ENCODE measurements at regions not wholly inside any gene's neighbourhood (a gene's known extent, or its start where the extent isn't known, plus 50 kb on each side); places are given as distances from the start of the nearest gene placed in this dataset.
"Not testable (repeated sequence)": the region's sequence is repeated elsewhere in the genome, so short reads cannot be mapped to it uniquely, and the experiment has no call there.

GRCh38 chr4:49137961-49138360, 151.9 kb downstream of the CWH43 start:
- DNase-seq; H3K4me1 ChIP-seq (replicated peaks in 1 of 2); H3K27me3 ChIP-seq; H3K4me3 ChIP-seq; H3K27ac ChIP-seq; H3K9me3 ChIP-seq (replicated peaks in 1 of 3); H3K36me3 ChIP-seq (replicated peaks in 1 of 2); intact Hi-C loops (cut with DNase I): not testable (repeated sequence)
- 8 to 48% (median 41%) methylated on average over 4 to 6 of the region's 6 CpGs for WGBS, 4 donors

GRCh38 chr4:49138818-49139217, 152.7 kb downstream of the CWH43 start:
- H3K9me3 ChIP-seq (replicated peaks in 1 of 3); H3K27ac ChIP-seq; H3K4me3 ChIP-seq; H3K4me1 ChIP-seq (replicated peaks in 1 of 2); DNase-seq; H3K27me3 ChIP-seq; H3K36me3 ChIP-seq (replicated peaks in 1 of 2); intact Hi-C loops (cut with DNase I): not testable (repeated sequence)
- 60 to 96% (median 81%) methylated on average over 1 to 5 of the region's 10 CpGs; no CpG with 5 or more reads in 1 of the 4 donors for WGBS, 4 donors

DNA sequence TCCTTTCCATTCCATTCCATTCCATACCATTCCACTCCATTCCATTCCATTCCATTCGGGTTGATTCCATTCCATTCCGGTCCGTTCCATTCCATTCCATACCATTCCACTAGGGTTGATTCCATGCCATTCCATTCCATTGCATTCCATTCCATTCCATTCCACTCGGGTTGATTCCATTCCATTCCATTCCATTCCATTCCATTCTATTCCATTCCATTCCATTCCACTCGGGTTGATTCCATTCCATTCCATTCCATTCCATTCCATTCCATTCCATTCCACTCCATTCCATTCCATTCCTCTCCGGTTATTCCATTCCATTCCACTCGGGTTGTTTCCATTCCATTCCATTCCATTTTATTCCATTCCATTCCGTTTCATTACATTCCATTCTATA, 153.4 kb downstream of the CWH43 start:
- H3K36me3 ChIP-seq (replicated peaks in 1 of 2); H3K4me3 ChIP-seq; DNase-seq; H3K27me3 ChIP-seq; intact Hi-C loops (cut with DNase I); H3K9me3 ChIP-seq (replicated peaks in 1 of 3); H3K27ac ChIP-seq; H3K4me1 ChIP-seq (replicated peaks in 1 of 2): not testable (repeated sequence)
- 69 to 84% (median 78%) methylated on average over 6 to 8 of the region's 8 CpGs for WGBS, 4 donors

DNA sequence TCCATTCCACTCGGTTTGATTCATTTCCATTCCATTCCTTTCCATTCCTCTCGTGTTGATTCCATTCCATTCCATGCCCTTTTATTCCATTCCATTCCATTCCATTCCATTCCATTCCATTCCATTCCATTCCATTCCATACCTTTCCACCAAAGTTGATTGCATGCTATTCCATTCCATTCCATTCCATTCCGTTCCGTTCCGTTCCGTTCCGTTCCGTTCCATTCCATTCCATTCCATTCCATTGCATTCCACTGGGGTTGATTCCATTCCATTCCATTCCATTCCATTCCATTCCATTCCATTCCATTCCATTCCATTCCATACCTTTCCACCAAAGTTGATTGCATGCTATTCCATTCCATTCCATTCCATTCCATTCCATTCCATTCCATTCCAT, 154.3 kb downstream of the CWH43 start:
- H3K4me3 ChIP-seq; H3K27me3 ChIP-seq; intact Hi-C loops (cut with DNase I); H3K27ac ChIP-seq; H3K36me3 ChIP-seq (replicated peaks in 1 of 2); H3K4me1 ChIP-seq (replicated peaks in 1 of 2); H3K9me3 ChIP-seq (replicated peaks in 1 of 3): not testable (repeated sequence)
- 20 to 56% (median 42%) methylated on average over 1 to 8 of the region's 8 CpGs for WGBS, 4 donors
- peak; percentile 16 to 72 (median 29) for DNase-seq

- intact Hi-C loops (cut with DNase I); H3K4me3 ChIP-seq; H3K27me3 ChIP-seq; H3K4me1 ChIP-seq (replicated peaks in 1 of 2); H3K36me3 ChIP-seq (replicated peaks in 1 of 2); H3K27ac ChIP-seq; DNase-seq; H3K9me3 ChIP-seq (replicated peaks in 1 of 3): not testable (repeated sequence)
- 62 to 82% (median 71%) methylated on average over 2 to 6 of the region's 8 CpGs for WGBS, 4 donors
Measured at GRCh38 chr4:49141955-49142354, 155.9 kb downstream of the CWH43 start.

GRCh38 chr4:49147143-49147542, 161.1 kb downstream of the CWH43 start:
- 55 to 74% (median 65%) methylated on average over 7 of the region's 7 CpGs for WGBS, 4 donors
- H3K27me3 ChIP-seq; H3K4me1 ChIP-seq (replicated peaks in 1 of 2); H3K27ac ChIP-seq; intact Hi-C loops (cut with DNase I); DNase-seq; H3K4me3 ChIP-seq; H3K36me3 ChIP-seq (replicated peaks in 1 of 2); H3K9me3 ChIP-seq (replicated peaks in 1 of 3): not testable (repeated sequence)

- H3K36me3 ChIP-seq (replicated peaks in 1 of 2); DNase-seq; intact Hi-C loops (cut with DNase I); H3K4me3 ChIP-seq; H3K4me1 ChIP-seq (replicated peaks in 1 of 2); H3K9me3 ChIP-seq (replicated peaks in 1 of 3); H3K27me3 ChIP-seq; H3K27ac ChIP-seq: not testable (repeated sequence)
- WGBS, 4 donors = 46 to 56% (median 52%) methylated on average over 6 of the region's 6 CpGs
Measured at GRCh38 chr4:49147596-49147995, 161.5 kb downstream of the CWH43 start.

DNA sequence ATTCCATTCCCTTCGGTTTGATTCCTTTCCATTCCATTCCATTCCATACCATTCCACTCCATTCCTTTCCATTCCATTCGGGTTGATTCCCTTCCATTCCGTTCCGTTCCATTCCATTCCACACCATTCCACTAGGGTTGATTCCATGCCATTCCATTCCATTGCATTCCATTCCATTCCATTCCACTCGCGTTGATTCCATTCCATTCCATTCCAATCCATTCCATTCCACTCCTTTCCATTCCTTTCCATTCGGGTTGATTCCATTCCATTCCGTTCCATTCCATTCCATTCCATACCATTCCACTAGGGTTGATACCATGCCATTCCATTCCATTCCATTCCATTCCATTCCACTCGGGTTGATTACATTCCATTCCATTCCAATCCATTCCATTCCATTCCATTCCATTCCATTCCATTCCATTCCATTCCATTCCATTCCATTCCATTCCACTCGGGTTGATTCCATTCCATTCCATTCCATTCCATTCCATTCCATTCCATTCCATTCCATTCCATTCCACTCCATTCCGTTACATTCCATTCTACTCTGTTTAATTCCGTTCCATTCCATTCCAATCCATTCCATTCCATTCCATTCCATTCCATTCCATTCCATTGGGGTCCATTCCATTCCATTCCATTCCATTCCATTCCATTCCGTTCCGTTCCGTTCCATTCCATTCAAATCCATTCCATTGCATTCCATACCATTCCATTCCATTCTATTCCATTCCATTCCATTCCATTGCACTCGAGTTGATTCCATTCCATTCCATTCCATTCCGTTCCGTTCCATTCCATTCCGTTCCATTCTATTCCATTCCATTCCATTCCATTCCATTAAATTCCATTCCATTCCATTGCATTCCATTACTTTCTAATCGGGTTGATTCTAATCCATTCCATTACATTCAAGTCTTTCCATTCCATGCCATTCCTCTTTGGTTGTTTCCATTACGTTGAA, 163.2 kb downstream of the CWH43 start:
- H3K9me3 ChIP-seq (replicated peaks in 1 of 3); H3K27ac ChIP-seq; H3K4me1 ChIP-seq (replicated peaks in 1 of 2); H3K27me3 ChIP-seq; H3K4me3 ChIP-seq; intact Hi-C loops (cut with DNase I); H3K36me3 ChIP-seq (replicated peaks in 1 of 2): not testable (repeated sequence)
- DNase-seq = peak in 2 of 7 donors; percentile 7 to 19
- 51 to 64% (median 62%) methylated on average over 21 of the region's 21 CpGs for WGBS, 4 donors

DNA sequence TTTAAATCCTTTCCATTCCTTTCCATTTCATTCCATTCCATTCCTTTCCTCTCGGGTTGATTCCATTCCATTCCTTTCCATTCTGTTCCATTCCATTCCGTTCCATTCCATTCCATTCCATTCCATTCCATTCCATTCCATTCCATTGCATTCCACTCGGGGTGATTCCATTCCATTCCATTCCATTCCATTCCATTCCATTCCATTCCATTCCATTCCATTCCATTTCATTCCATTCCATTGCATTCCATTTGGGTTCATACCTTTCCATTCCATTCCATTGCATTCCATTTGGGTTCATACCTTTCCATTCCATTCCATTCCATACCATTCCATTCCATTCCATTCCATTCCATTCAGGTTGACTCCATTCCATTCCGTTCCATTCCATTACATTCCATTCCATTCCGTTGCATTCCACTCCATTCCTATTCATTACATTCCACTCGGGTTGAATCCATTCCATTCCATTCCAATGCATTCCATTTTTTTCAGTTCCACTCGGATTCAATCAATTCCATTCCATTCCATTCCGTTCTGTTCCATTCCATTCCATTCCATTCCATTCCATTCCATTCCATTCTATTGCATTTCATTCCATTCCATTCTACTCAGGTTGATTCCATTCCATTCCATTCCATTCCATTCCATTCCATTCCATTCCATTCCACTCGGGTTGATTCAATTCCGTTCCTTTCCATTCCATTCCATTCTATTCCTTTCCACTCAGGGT, 164.4 kb downstream of the CWH43 start:
- 41 to 47% (median 45%) methylated on average over 10 of the region's 10 CpGs for WGBS, 4 donors

DNA sequence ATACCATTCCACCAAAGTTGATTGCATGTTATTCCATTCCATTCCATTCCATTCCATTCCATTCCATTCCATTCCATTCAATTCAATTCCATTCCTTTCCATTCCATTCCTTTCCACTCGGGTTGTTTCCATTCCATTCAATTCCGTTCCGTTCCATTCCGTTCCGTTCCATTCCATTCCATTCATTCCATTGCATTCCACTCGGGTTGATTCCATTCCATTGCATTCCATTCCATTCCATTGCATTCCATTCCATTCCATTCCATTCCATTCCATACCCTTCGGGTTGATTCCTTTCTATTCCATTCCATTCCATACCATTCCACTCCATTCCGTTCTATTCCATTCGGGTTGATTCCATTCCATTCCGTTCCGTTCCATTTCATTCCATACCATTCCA, 166.9 kb downstream of the CWH43 start:
- H3K36me3 ChIP-seq (replicated peaks in 1 of 2); DNase-seq; H3K4me1 ChIP-seq (replicated peaks in 1 of 2); intact Hi-C loops (cut with DNase I); H3K4me3 ChIP-seq; H3K27ac ChIP-seq; H3K27me3 ChIP-seq; H3K9me3 ChIP-seq (replicated peaks in 1 of 3): not testable (repeated sequence)
- 57 to 76% (median 66%) methylated on average over 11 of the region's 11 CpGs for WGBS, 4 donors

More for the DNA sequence above, 164.4 kb downstream of the CWH43 start:
- H3K4me1 ChIP-seq (replicated peaks in 1 of 2); H3K27me3 ChIP-seq; DNase-seq; H3K4me3 ChIP-seq; intact Hi-C loops (cut with DNase I); H3K27ac ChIP-seq; H3K36me3 ChIP-seq (replicated peaks in 1 of 2); H3K9me3 ChIP-seq (replicated peaks in 1 of 3): not testable (repeated sequence)
